Left forelimb (tissue), 1 donor: ENCODE measurements at regions not wholly inside any gene's neighbourhood (a gene's known extent, or its start where the extent isn't known, plus 50 kb on each side); places are given as distances from the start of the nearest gene placed in this dataset.
"Not testable (repeated sequence)": the region's sequence is repeated elsewhere in the genome, so short reads cannot be mapped to it uniquely, and the experiment has no call there.

ENCODE experiments used
- DNase-seq: peaks from one replicate; pipeline ENCODE4 v3.0.0-alpha.2; 2018; ENCODE audit warnings: low spot score

DNA sequence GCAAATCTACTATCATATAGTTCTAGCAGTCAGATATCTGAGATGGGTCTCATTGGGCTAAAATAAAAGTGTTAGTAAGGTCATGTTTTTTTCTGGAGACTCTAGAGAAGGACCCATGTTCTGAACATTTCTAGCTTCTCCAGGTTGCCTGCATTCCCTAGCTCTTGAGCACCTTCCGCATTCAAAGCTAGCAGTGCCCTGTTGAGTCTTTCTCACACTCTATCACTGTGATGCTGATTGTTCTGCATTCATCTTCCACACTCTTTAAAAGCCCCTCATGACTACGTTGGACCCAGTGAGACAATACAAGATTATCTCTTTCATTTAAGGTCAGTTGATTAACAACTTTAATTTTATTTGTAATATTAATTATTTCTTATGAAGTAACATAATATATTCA lies 433.3 kb upstream of the CHORDC1 start:
- no peak for DNase-seq

DNA sequence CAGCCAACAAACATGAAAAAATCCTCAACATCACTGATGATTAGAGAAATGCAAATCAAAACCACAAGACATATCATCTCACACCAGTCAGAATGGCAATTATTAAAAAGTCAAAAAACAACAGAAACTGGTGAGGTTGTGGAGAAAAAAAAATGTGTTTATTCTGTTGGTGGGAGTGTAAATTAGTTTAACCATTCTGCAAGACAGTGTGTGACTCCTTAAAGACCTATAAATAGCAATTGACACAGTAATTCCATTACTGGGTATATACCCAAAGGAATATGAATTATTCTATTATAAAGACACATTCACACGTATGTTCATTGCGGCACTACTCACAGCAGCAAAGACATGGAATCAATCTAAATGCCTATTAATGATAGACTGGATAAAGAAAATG lies 427.3 kb upstream of the CHORDC1 start:
- DNase-seq = no peak

DNA sequence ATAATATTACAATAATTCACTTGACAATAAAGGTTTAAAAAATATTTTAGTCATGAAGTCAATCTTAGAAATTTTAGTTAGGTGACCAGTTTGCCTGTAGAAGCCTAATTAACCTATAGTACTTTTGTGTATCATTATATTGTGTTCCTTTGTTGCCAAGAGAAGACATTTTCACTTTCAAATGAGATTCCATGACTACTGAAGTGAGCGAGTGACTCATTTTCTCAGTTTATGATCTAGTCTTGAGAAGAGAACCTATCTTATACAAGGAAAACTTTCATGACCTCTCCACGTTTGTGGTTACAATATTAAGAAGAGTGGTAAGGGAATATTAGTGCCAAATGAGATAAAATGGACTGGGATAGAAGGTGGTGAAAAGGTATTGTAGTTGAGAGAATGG lies 423.9 kb upstream of the CHORDC1 start:
- no peak for DNase-seq

DNA sequence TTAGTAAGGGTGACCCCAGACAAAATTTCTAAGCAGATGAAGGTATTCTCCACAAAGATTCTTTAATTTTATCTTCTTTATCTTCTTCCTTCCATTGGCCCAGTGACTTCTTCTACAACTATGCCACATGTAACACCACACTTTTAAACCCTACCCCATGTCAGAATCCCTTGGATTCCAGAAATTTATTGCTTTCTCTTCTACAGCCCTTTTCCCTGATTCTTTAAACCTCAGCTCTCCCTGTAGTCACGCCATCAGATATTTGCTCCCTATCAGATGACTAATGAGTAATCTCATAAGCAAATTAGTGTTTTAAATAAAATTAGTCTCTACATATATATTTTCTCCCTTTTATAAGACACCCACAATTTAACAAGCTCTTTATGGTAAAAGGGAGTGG lies 423.4 kb upstream of the CHORDC1 start:
- no peak for DNase-seq

DNA sequence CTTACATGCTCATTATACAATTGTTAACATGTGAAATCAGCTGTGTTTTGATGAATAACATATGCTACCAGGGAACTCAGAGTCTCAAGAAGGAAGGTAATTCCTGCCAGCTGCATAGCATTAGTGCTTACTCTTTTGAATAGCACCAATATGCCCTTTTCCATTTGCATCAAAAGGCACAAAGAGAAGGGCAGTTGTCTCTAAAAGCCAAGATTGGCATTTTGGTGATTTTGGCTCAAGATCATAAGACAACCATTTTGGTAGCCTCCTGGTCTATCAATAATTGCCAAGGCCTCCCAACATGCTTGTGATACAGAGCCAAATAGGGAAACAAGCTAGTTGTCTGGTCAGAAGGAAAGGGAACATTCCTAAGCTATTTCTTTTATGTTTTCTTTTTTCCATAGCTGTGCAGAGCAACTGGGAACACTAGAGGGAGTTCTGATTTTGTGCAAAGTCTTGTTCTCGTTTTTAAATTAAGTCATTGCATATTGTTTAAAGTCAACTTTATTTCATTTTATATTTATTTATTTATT lies 416.7 kb upstream of the CHORDC1 start:
- DNase-seq = no peak

DNA sequence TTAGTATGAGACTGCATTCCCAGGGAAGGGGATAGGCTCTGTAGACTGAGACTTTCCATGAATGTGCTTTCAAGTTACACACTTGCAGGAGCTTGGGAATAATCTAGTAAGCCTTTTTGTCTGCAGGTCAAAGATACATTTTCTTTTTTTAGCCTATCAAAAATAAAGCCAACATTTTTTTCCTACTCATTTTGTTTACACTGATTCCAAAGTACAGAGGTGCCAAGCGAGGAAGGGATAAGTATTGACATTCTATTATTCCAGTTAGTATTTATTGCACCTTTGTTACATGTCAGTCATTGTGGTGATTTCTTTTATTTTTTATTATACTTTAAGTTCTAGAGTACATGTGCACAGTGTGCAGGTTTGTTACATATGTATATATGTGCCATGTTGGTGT lies 413.0 kb upstream of the CHORDC1 start:
- no peak for DNase-seq

DNA sequence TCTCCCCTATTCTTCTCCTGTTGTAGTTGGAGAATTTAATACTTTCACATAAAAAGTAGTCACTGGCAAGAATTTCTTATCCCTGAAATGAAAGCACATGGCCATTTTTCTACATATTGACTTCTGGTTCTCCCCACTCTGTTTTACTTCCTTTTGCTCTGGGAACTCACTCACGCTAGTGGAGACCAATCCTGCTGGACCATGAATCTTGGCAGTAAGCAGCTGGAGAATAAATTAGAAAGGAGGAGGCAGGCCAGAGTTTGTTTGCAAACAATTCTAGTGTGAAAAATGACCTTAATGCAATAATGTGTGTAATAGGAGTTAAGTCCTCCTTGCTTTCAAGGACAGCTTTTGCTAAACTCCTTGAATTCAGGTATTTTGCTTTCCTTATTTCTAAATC lies 412.3 kb upstream of the CHORDC1 start:
- DNase-seq = no peak

DNA sequence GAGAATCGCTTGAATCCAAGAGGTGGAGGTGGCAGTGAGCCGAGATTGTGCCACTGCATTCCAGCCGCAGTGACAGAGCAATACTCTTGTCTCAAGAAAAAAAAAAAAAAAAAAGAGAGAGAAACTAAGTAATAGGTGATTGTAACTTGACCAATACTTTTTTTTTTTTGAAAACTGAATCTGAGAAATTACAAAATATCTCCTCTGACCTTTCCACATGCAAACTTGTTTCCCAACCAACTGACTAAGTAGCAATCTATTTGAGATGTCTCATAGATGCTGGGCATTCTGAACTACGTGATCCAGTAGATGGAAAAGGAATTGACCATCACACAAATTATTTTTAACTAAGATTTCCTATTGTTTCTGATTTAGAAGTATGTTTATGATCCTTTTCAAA lies 407.3 kb upstream of the CHORDC1 start:
- DNase-seq = no peak

DNA sequence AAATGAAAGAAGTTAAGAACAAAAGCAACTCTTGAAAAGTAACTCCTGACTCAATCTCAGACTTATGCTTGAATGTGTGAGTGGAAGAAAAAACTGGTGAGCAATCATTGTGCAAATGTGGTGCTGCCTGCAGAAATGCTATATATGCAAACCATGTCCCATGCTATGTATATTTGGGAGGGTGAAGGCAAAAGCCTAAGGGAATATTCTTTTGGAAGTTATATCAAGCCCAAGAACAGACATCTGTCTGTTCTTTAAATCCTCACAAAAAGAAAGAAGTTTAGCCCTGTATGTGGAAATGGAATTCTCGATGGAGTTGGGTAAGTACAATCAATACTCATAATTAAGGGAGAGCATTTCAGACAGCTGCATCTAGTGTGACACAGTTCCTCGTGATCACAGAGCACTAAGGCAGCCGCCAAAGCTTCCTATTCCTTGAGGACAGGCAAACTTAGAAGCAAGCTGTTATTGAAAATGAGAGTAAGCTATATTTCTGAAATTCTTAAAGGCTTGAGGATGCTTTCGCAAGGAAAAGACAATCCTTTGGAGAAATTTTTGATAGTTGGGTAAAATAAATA lies 406.5 kb upstream of the CHORDC1 start:
- no peak for DNase-seq

DNA sequence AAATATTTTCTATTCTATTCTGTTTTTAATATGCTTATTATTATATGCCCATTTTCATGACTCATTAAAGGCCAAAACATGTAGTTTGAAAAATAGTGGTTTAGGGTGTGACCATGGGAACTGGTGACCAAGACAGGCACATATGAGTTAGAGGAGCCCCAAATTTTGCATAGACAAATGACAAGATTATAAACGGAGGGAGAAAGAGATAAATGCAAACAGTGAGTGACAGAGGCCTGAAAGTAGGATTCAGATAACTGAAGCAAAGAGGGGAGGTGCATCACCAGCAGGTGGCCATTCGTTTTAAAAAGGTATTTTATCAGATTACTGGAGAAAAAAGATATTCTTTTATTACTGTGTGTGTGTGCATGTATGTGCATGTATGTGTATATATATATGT lies 391.5 kb upstream of the CHORDC1 start:
- no peak for DNase-seq

DNA sequence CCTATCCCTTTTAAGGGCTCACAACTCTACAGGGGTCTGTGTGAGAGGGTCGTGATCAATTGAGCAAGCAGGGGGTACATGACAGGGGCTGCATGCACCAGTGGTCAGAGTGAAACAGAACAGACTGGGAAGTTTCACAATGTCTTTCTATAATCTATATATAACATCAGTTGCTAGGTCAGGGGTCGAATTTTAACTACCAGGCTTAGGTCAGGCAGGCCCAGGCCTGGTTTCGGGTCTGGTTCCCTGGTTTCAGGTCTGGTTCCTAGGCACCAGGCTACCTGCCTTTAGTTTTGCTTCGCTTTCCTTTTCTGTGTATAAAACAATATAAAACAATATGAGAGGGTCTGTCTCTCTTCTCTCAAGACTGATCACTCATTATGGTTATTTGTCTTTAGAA lies 390.2 kb upstream of the CHORDC1 start:
- not testable (repeated sequence) for DNase-seq

DNA sequence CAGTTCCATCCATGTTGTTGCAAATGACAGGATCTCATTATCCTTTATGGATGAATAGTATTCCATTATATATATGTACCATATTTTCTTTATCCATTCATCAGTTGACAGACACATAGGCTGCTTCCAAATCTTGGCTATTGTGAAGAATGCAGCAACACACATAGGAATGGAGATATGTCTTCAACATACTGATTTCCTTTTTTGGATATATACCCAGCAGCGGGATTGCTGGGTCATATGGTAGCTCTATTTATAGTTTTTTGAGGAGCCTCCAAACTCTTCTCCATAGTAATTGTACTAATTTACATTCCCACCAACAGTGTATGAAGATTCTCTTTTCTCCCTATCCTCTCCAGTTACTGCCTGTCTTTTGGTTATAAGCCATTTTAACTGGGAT lies 383.9 kb upstream of the CHORDC1 start:
- no peak for DNase-seq

DNA sequence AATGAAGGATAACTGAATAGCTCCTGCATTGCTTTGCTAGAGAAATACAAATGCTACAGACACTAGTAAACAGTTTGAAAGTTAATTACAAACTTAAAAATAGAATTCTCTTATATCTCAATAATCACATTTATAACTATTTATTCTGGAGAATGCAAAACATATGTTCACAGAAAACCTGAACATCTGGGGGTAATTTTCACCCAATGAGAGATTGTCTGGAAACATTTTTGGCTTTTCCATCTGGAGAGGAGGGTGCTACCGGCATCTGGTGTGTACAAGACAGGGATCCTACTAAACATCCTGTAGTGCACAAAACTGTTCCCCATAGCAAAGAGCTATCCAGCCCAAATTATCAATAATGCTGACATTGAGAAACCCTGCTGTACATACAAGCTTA lies 378.4 kb upstream of the CHORDC1 start:
- no peak for DNase-seq

DNA sequence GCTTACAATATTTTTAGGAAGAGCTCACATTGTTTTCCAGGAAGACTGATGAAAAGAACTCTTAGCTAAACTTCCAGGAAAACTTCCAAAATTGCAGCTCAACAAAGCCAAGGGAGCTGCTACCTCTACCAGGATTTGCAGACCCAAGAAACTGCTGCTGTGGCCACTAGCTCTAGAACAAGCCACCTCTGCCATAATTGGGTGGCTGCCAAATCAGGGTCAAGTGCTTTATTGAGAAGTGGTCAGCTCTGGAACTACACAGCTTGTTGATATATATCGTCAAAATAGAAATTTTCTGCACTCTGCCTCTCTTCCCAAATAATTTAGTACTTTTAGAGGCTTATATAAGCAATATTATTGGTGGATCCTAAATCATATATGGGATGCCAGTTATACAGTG lies 371.8 kb upstream of the CHORDC1 start:
- no peak for DNase-seq

DNA sequence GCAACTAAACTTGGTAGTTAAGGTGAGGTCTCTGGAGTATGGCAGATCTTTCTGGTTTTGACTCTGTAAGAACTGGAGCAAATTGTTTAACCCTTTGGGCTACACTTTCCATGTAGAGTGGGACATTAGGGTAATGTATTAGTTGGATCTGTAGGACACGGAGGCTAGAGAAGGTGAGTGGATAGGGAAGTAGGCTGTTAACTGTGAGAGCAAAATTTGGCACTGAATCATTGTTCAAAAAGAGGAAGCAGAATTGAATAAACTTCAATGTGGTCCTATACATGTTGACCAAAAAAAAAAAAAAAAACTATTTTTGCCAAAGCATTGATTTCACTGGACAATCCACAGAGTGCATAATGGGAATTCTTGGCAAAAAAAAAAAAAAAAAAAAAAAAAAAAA lies 370.2 kb upstream of the CHORDC1 start:
- no peak for DNase-seq

DNA sequence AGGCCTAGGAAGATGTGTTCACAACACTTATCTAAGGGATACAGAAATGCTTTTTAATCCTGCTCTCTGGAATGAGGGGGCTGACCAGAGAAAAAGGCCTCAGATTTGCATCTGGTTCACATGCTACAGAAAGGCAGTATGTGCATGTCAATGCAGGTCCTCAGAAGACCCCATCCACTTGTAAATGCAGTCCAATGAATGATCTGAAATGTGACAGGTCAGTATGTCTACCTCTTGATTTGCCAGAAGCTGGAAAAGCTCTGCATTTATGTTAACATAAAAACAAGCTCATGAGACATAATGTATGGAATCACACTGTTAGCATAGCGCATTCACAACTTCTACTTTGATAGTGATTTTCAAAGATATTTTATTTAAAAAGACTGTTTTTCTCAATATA lies 367.4 kb upstream of the CHORDC1 start:
- DNase-seq = no peak

DNA sequence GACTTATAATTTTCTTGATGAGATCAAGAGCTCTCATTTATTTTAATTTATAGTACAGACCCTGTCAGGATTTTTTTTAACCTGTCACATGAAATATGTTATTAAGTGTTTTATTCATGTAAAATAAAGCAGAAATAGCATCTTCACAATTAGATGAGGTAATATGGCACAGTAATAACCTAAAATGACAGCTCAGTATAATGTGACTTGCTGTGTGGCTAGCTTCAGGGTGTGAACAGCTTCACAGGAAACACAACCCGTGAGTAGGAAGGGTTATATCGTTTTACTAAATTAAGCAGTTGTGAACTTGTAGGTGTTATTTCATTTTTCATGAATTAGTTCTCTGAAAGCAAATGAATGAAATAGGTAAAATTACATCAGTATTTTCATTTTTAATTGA lies 366.9 kb upstream of the CHORDC1 start:
- no peak for DNase-seq

DNA sequence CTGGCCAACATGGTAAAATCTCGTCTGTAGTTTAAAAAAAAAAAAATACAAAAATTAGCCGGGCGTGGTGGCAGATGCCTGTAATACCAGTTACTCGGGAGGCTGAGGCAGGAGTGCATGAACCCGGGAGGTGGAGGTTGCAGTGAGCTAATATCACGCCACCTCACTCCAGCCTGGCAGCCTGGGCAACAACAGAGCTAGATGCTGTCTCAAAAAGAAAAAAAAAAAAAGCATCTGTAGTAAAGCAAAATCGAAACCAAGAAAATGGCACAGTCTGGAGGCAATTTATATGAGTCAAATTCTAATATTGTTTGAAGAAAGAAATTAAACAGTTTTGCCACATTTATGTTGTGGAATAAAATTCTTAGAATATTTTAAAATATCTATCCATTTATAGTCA lies 365.0 kb upstream of the CHORDC1 start:
- DNase-seq = no peak

DNA sequence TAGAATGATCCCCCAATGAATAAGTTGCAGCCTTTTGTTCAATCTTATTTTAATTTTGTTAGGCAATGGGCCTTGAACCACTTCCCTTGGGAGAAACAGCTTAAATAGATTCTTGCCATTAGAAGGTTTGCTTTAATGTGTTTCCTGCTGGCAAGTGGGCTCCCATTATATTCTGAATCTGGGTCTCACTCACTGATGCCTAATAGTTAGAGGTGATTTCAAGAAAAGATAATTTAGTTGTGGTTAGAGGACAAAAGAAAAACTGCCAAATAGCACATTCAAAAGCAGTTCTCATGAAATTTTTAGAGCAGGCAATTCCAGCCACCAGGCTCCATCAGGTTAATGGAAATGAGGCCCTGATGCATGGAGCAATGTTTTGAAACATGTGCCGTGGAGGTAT lies 362.6 kb upstream of the CHORDC1 start:
- DNase-seq = no peak

DNA sequence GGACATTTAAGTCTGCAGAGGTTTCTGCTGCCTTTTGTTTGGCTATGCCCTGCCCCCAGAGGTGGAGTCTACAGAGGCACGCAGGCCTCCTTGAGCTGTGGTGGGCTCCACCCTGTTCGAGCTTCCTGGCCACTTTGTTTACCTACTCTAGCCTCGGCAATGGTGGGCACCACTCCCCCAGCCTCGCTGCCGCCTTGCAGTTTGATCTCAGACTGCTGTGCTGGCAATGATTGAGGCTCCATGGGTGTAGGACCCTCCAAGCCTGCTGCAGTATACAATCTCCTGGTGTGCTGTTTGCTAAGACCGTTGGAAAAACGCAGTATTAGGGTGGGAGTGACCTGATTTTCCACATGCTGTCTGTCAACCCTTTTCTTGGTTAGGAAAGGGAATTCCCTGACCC lies 360.1 kb upstream of the CHORDC1 start:
- DNase-seq = not testable (repeated sequence)

DNA sequence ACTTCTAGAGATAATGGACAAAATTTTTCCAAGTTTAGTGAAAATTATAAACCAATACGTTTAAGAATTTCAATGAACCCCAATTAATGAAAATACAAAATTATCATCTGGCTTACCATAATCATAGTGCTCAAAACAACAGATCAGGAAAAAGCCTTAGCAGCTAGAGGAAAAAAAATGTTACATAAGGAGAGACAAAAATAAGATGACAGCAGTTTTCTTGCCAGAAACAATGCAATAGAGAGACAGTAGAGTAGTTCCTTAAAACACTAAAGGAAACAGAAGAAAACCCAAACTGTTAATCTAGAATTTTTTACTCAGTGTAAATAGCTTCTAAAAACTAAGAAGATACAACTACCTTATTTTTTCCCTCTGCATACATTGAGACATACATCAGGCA lies 341.7 kb upstream of the CHORDC1 start:
- DNase-seq = no peak

DNA sequence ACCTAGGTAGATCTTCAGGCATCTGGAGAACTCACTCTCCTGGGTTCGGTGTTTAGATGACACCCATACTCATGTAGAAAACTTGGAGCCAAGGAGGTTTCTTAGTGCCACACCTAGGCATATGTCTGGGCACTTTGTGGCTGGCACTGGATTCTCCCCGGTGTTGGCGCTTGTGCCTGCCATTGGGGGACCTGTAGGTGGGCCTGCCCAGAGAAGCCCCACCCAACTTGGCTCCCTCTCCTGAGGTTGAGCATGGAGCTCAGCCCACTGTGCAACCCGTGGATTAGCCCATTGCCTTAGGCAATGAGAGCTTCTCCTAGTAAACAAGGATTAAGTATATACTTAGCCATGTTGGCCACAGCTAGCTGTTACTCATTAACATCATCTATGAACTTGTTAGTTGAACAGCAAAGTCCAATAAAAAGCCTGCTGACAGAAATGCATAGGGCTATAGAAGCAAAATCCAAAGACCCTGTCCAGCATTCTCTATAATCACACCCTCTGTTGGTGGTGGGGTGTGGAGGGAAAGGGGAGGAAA lies 335.5 kb upstream of the CHORDC1 start:
- no peak for DNase-seq

DNA sequence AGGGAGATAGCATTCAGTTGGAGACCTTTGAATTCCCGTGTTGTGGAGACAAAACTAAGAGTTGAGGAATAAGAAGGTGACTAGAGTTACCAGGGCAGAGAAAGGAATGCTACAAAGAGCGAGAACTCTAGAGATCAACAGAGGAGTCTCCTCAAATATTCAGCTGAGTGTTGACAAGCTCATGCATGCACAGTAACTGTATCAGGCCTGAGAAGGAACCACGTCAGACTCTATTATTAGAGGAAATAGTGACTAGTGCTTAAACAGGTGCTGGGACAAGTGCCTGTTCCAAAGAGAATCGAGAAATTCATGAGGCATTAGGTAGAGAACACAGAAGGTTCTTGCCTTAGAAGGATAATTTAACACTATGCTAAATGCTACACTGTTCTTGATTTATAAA lies 333.8 kb upstream of the CHORDC1 start:
- DNase-seq = no peak

DNA sequence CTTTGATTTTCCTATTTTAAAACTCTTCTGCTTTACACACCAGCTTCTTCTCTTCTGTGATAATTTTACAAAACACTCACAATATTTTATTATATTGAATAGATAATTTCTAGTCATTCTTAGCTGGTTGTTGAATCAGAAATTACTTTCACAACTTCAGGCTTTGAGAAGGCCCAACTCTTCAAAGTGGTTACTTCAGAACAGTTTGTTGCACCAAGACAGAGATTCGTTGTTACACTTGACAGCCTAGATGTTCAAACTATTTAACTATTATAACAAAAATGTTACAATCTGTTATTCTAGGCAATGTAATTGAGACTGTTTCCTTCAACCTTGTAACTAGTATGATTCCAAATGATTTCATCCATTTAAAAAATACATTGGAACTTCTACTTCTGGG lies 333.2 kb upstream of the CHORDC1 start:
- no peak for DNase-seq

DNA sequence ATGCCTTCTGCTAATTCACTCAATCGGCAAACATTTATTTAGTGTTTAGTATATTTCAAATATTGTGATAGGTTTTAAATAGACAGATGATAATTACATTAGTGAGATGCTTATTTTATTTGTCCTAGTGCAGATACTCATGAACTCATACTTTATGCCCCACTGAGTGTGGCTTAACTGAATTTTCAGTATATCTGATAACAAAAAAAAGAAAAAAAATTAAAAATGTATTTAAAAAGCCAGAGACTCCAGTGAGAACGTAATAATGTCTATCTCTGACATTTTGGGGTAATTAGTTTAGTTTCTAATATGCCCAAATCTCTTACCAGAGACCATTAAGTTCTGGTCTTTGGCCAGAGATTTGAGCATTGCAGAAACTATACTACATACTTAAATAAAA lies 332.6 kb upstream of the CHORDC1 start:
- DNase-seq = no peak
